ENCODE measurements at regions not wholly inside any gene's neighbourhood (a gene's known extent, or its start where the extent isn't known, plus 50 kb on each side); places are given as distances from the start of the nearest gene placed in this dataset.

GRCh38 chr20:6622041-6622440 lies 145.4 kb upstream of the BMP2 start:
- TF ChIP-seq GATA3 (IDR thresholded peaks at IDR 0.05; ENCODE audit: low read depth, low read length) (no peak), GATA2 (IDR thresholded peaks at IDR 0.05; ENCODE audit: low read depth, low read length) (no peak)

All from SH-SY5Y (cell line).